Fibroblast of the aortic adventitia (primary cell): ENCODE measurements at regions not wholly inside any gene's neighbourhood (a gene's known extent, or its start where the extent isn't known, plus 50 kb on each side); places are given as distances from the start of the nearest gene placed in this dataset.

Experiments used
- DNase-seq: peaks from one replicate; pipeline ENCODE4 v3.0.0-alpha.2; 2010; ENCODE audit warnings: low read depth
- H3K4me3 ChIP-seq: 2 replicates; pipeline ENCODE4 v1.5.1; 2011; ENCODE audit warnings: low read depth, mild to moderate bottlenecking, control low read depth, low read length, moderate library complexity
- CTCF ChIP-seq: IDR thresholded peaks from 2 replicates; pipeline ENCODE4 v1.5.1; 2011; ENCODE audit warnings: mild to moderate bottlenecking, low read length, control low read depth, inconsistent platforms; ENCODE audit not compliant: insufficient read depth

DNA sequence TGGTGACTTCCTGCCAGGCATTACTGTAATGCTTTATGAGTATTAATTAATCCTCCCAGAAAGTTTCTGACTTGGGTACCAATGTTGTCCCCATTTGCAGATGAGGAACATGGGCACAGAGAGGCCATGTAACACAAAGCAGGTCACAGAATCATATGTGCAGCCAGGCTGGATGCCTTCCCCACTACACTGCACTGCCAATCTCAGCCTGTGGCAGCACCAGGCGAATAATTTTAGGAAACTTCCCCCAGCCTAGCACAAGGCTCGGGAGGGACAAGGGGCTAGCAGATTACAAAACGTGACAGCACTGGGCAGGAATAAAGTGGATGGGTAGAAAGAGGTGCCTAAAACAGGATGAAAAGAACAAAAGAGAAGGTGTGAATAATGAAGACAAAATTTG is 331.7 kb upstream of the PROX1 start:
- no peak overlapping the region for H3K4me3 ChIP-seq
- no peak for DNase-seq
- no peak for TF ChIP-seq CTCF

DNA sequence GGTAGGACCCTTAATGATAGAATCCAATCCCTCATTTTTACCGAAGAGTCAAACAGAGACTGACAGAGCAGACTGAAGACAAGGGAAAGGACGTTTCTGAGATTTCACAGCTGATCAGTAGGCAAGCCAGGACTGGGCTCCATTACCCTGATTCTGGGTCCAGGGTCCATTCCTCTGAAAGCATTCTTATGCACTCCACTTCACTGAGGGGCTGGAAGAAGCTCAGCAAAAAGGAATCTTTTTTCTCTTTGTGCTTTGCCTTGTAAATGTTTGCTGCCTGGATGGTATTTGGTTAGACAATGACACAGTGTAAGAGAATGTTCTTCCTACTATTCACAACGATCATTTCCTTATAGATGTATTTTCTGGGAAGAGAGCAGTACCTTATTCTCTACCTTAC is 331.3 kb upstream of the PROX1 start:
- no peak for TF ChIP-seq CTCF
- DNase-seq: no peak
- no peak overlapping the region for H3K4me3 ChIP-seq

DNA sequence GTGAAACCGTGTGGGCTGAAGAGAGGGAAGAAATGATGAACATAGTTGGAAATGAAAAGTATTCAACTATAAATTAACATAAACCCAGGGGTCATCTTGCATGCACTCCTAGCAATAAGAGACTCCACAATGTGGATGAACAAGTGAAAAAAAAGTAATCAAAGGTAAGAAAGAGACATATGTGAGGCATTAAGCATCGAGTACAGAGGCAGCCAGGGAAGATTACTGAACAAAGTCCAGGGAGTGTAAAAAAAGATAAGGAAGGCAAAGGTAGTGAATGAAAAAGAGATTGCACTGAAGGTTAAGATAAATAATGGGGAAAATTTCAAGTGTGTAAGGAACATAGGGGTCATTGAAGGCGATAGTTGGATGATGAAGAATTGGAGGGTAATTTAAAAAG is 330.8 kb upstream of the PROX1 start:
- DNase-seq: no peak
- H3K4me3 ChIP-seq: no peak overlapping the region

GRCh38 chr1:213657879-213658278 is 329.9 kb upstream of the PROX1 start:
- no peak for DNase-seq
- no peak overlapping the region for H3K4me3 ChIP-seq
- no peak for TF ChIP-seq CTCF

More for the DNA sequence above, 330.8 kb upstream of the PROX1 start:
- no peak for TF ChIP-seq CTCF

DNA sequence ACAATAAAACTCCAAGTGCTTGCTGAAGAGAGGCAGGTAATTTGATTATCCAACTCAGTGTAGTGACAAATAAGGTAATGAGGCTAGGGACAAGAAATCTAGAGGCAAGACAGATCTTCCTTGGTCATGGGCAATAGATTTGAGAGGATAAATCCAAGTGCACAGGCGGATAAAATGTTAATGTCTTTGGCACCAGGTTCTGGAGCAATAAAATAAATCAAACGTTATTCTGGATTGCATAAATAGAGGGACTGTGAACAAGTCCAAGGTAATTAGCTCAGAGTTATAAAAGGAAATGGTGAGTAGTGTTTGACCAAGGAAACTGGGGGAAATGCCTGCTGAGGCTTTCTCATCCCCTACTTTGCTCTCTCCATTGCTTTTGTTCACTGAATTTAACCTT is 329.3 kb upstream of the PROX1 start:
- DNase-seq: no peak
- no peak for TF ChIP-seq CTCF
- no peak overlapping the region for H3K4me3 ChIP-seq

GRCh38 chr1:213659580-213660547 is 327.9 kb upstream of the PROX1 start:
- TF ChIP-seq CTCF: no peak
- no peak for DNase-seq
- H3K4me3 ChIP-seq: no peak overlapping the region
